Neutrophil (primary cell): ENCODE measurements at regions not wholly inside any gene's neighbourhood (a gene's known extent, or its start where the extent isn't known, plus 50 kb on each side); places are given as distances from the start of the nearest gene placed in this dataset.

Experiments used
- H3K27ac ChIP-seq: fragments of 200-600 bp; sonication (generic); 2 replicates; pipeline ENCODE4 v1.5.1; 2016; ENCODE audit warnings: mild to moderate bottlenecking, moderate library complexity
- H3K27me3 ChIP-seq: fragments of 200-600 bp; sonication (generic); 2 replicates; pipeline ENCODE4 v1.6.0; 2016; ENCODE audit warnings: mild to moderate bottlenecking
- H3K36me3 ChIP-seq: fragments of 200-600 bp; sonication (generic); 2 replicates; pipeline ENCODE4 v1.5.1; 2017
- H3K4me1 ChIP-seq, 2 experiments: fragments of 200-600 bp in 1 of 2; sonication (generic) in 1 of 2; 1 replicate in 1 of 2; 2 replicates in 1 of 2; pipeline versions ENCODE4 v1.5.1 to v1.6.1; 2013 to 2016; ENCODE audit warnings: low read depth in 1 of 2, low read length in 1 of 2, mild to moderate bottlenecking in 1 of 2, moderate library complexity in 1 of 2; ENCODE audit not compliant: control insufficient read depth in 1 of 2, insufficient read depth in 1 of 2
- H3K4me3 ChIP-seq, 2 experiments: fragments of 200-600 bp in 1 of 2; sonication (generic) in 1 of 2; 1 replicate in 1 of 2; 2 replicates in 1 of 2; pipeline ENCODE4 v1.5.1; 2013 to 2016; ENCODE audit warnings: low read depth in 1 of 2, low read length in 1 of 2, mild to moderate bottlenecking in 1 of 2, moderate library complexity in 1 of 2
- H3K9me3 ChIP-seq: fragments of 200-600 bp; sonication (generic); 2 replicates; pipeline ENCODE4 v1.5.1; 2016
- TF ChIP-seq, protein P1 (sequence below): fragments of 200-600 bp; sonication (generic); IDR thresholded peaks from 2 replicates; pipeline ENCODE4 v1.5.1; 2016; ENCODE audit warnings: antibody characterized with exemption

DNA sequence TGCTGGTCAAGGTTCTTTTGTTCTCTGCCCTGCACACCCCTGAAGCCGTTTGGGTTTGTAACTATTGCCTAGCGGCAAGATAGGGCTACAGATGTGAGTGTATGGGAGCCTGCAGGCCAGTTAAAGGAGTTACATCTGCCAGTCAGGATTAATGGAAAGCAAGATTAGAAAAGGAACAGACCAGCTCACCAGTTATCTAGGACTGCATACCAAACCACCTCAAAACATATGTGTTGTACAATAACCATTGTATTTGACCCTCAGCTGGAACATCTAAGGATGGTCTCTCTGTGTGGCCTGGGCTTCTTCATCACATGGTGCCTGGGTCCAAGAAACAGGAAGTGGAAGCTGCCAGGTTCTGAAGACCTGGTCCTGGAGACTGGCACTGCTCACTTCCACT is 52.5 kb upstream of the FBXO28 start:
- no peaks in the 10 kb centered on the region for H3K27me3 ChIP-seq
- no peak overlapping the region for H3K27ac ChIP-seq
- TF ChIP-seq, protein P1, sequence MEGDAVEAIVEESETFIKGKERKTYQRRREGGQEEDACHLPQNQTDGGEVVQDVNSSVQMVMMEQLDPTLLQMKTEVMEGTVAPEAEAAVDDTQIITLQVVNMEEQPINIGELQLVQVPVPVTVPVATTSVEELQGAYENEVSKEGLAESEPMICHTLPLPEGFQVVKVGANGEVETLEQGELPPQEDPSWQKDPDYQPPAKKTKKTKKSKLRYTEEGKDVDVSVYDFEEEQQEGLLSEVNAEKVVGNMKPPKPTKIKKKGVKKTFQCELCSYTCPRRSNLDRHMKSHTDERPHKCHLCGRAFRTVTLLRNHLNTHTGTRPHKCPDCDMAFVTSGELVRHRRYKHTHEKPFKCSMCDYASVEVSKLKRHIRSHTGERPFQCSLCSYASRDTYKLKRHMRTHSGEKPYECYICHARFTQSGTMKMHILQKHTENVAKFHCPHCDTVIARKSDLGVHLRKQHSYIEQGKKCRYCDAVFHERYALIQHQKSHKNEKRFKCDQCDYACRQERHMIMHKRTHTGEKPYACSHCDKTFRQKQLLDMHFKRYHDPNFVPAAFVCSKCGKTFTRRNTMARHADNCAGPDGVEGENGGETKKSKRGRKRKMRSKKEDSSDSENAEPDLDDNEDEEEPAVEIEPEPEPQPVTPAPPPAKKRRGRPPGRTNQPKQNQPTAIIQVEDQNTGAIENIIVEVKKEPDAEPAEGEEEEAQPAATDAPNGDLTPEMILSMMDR: no peak
- no peaks in the 10 kb centered on the region for H3K36me3 ChIP-seq
- no peak overlapping the region for H3K4me3 ChIP-seq
- no peaks in the 10 kb centered on the region for H3K9me3 ChIP-seq
- no peaks in the 10 kb centered on the region for H3K4me1 ChIP-seq

DNA sequence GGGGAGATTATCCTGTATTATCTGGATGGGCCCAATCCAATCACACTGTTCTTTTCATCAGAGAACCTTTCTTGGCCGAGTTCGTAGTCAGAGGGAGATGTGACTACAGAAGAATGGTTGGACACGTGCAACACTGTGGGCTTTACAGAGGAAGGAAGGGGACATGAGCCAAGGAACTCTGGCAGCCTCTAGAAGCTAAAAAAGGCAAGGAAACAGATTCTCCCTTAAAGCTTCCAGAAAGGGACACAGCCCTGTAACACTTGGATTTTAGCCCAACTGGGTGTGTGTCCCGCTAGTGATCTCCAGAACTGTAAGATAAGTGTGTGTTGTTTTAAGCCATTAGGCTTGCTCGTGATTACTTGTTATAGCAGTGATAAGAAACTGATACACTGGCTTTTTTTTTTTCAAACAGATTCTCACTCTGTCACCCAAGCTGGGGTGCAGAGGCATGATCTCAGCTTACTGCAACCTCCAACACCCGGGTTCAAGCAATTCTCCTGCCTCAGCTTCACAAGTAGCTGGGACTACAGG is 53.9 kb upstream of the FBXO28 start:
- TF ChIP-seq, protein P1: no peak
- H3K36me3 ChIP-seq: no peaks in the 10 kb centered on the region
- H3K4me1 ChIP-seq: no peaks in the 10 kb centered on the region
- no peak overlapping the region for H3K4me3 ChIP-seq
- no peaks in the 10 kb centered on the region for H3K27me3 ChIP-seq
- no peak overlapping the region for H3K27ac ChIP-seq
- H3K9me3 ChIP-seq: no peaks in the 10 kb centered on the region

DNA sequence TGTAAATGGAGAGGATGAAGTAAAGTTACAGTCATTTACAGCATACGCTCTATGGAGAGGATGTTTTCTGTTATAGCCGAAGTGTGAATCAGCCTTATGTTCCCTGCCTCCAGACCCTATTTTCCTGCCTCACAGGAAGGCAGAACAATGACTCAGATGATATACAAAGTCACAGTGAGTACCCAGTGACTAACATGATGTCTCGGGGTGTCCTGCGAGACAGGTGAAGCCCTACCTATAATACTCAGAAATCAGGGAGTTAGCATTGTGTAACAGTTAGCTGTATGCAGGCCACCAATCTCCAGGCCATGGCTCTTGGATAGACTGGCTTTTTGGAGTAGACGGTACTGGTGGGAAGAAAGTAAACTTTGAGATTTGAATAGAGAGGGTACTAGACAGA is 55.6 kb upstream of the FBXO28 start:
- Histone ChIP-seq H3K27me3 (no peaks in the 10 kb centered on the region), H3K4me1 (no peaks in the 10 kb centered on the region), H3K9me3 (no peaks in the 10 kb centered on the region), H3K27ac (no peak overlapping the region), H3K36me3 (no peaks in the 10 kb centered on the region), H3K4me3 (no peak overlapping the region)
- TF ChIP-seq, protein P1: no peak

DNA sequence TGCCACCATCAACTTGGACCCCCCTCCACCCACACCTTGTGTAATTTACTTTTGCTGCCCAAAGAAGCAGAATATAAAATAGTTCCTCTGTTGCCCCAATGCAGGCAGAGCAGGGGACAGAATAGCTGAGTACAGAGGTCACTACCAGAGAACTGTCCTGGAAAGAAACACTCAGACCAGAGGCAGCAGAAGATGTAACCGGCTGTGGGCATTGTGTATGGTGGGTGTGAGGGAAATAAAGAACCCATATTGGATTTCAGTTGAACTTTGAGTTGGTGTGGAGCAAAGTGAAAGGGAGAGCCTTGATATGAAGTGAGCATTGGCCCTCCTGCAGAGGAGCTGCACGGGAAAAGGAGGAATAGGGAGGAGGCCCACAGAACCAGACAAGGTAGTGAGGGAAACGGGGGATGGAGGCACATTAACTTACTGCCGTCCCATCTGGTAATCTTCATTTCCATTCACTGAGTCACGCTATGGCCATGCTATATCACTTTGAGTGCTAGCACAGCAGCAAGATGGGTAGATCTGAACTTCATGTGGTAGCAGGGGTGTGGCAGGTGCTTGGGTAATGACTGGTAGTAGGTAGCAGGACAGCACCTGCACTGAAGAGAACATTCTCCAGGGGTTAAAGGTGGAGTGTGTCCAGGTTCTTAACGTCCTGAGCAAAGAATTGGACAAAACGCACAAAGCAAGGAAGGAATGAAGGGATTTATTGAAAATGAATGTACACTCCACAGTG is 56.3 kb upstream of the FBXO28 start:
- H3K4me1 ChIP-seq: no peaks in the 10 kb centered on the region
- no peak overlapping the region for H3K4me3 ChIP-seq
- TF ChIP-seq, protein P1: no peak
- H3K9me3 ChIP-seq: no peaks in the 10 kb centered on the region
- H3K27me3 ChIP-seq: no peaks in the 10 kb centered on the region
- H3K36me3 ChIP-seq: no peaks in the 10 kb centered on the region
- H3K27ac ChIP-seq: no peak overlapping the region

DNA sequence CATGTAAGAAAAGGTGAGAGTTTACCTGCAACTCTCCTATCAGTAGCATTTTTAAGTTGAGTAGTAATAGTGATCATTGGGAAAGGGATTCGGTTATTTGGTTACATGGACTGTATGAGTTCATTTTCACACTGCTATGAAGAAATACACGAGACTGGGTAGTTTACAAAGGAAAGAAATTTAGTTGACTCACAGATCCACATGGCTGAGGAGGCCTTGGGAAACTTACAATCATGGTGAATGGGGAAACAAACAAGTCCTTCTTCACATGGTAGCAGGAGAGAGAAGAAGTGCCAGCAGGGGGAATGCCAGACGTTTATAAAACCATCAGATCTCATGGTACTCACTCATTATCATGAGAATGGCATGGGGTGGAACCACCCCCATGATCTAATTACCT is 59.3 kb upstream of the FBXO28 start:
- Histone ChIP-seq H3K9me3 (no peaks in the 10 kb centered on the region), H3K36me3 (no peaks in the 10 kb centered on the region), H3K4me1 (no peaks in the 10 kb centered on the region), H3K27ac (no peak overlapping the region), H3K27me3 (no peaks in the 10 kb centered on the region), H3K4me3 (no peak overlapping the region)
- TF ChIP-seq, protein P1: no peak
